NCI-H82 treated with DMSO at 0.1 percent for 48 hours (cell line): ENCODE measurements at regions not wholly inside any gene's neighbourhood (a gene's known extent, or its start where the extent isn't known, plus 50 kb on each side); places are given as distances from the start of the nearest gene placed in this dataset.

Experiments
- DNase-seq: peaks from one replicate; lab custom pipeline; 2025; ENCODE audit not compliant: unreplicated experiment; lab: John Stamatoyannopoulos, UW

- DNase-seq, result no peak
Observed at GRCh38 chr5:129399069-129399468, 61.0 kb upstream of the ADAMTS19 start.

GRCh38 chr5:129400395-129400983, 59.6 kb upstream of the ADAMTS19 start:
- DNase-seq, result no peak

- DNase-seq, result no peak
Observed at GRCh38 chr5:129405222-129405621, 54.9 kb upstream of the ADAMTS19 start.

GRCh38 chr5:129406440-129406839, 53.7 kb upstream of the ADAMTS19 start:
- DNase-seq, result no peak
